Kasumi-1 (cell line): ENCODE measurements at regions not wholly inside any gene's neighbourhood (a gene's known extent, or its start where the extent isn't known, plus 50 kb on each side); places are given as distances from the start of the nearest gene placed in this dataset.
"Not testable (repeated sequence)": the region's sequence is repeated elsewhere in the genome, so short reads cannot be mapped to it uniquely, and the experiment has no call there.

Experiments used
- DNase-seq, 2 experiments: peaks; one replicate each; lab custom pipeline; 2025; lab: John Stamatoyannopoulos, UW

- DNase-seq = not testable (repeated sequence)
These were observed 112.2 kb upstream of the CCZ1B start for GRCh38 chr7:6938284-6938683.

- DNase-seq = not testable (repeated sequence)
These were observed 113.1 kb upstream of the CCZ1B start for GRCh38 chr7:6939126-6939525.

- not testable (repeated sequence) for DNase-seq
These were observed 113.8 kb upstream of the CCZ1B start for GRCh38 chr7:6939896-6940295.

- DNase-seq = not testable (repeated sequence)
These were observed 120.8 kb upstream of the CCZ1B start for GRCh38 chr7:6946873-6947272.

- DNase-seq = not testable (repeated sequence)
These were observed 124.2 kb upstream of the CCZ1B start for GRCh38 chr7:6950231-6950630.

GRCh38 chr7:6951553-6951952 is 125.5 kb upstream of the CCZ1B start:
- DNase-seq = not testable (repeated sequence)

- not testable (repeated sequence) for DNase-seq
These were observed 127.2 kb upstream of the CCZ1B start for GRCh38 chr7:6953138-6953797.

- not testable (repeated sequence) for DNase-seq
These were observed 127.7 kb upstream of the CCZ1B start for GRCh38 chr7:6953798-6954181.

GRCh38 chr7:6955385-6955784 is 129.3 kb upstream of the CCZ1B start:
- not testable (repeated sequence) for DNase-seq

- not testable (repeated sequence) for DNase-seq
These were observed 130.0 kb upstream of the CCZ1B start for GRCh38 chr7:6955990-6956566.

GRCh38 chr7:6958371-6958770 is 132.3 kb upstream of the CCZ1B start:
- not testable (repeated sequence) for DNase-seq

GRCh38 chr7:6959942-6960341 is 133.9 kb upstream of the CCZ1B start:
- not testable (repeated sequence) for DNase-seq

- DNase-seq = not testable (repeated sequence)
These were observed 136.8 kb upstream of the CCZ1B start for GRCh38 chr7:6962871-6963270.

GRCh38 chr7:6965051-6965450 is 139.0 kb upstream of the CCZ1B start:
- peak in 1 of 2 experiments; percentile 2 for DNase-seq

GRCh38 chr7:6970180-6970579 is 144.1 kb upstream of the CCZ1B start:
- not testable (repeated sequence) for DNase-seq

GRCh38 chr7:6974876-6975275 is 148.8 kb upstream of the CCZ1B start:
- DNase-seq = not testable (repeated sequence)

- not testable (repeated sequence) for DNase-seq
These were observed 149.3 kb upstream of the CCZ1B start for GRCh38 chr7:6975346-6975745.

- DNase-seq = not testable (repeated sequence)
These were observed 151.3 kb upstream of the CCZ1B start for GRCh38 chr7:6977368-6977767.

GRCh38 chr7:6978326-6978725 is 152.3 kb upstream of the CCZ1B start:
- not testable (repeated sequence) for DNase-seq

- DNase-seq = not testable (repeated sequence)
These were observed 153.4 kb upstream of the CCZ1B start for GRCh38 chr7:6979456-6979855.

- DNase-seq = not testable (repeated sequence)
These were observed 156.3 kb upstream of the CCZ1B start for GRCh38 chr7:6982375-6982774.

- DNase-seq = not testable (repeated sequence)
These were observed 160.8 kb upstream of the CCZ1B start for GRCh38 chr7:6986892-6987291.

GRCh38 chr7:6988608-6989007 is 162.5 kb upstream of the CCZ1B start:
- DNase-seq = not testable (repeated sequence)

- DNase-seq = not testable (repeated sequence)
These were observed 163.9 kb upstream of the CCZ1B start for GRCh38 chr7:6989968-6990367.
